ENCODE measurements at regions not wholly inside any gene's neighbourhood (a gene's known extent, or its start where the extent isn't known, plus 50 kb on each side); places are given as distances from the start of the nearest gene placed in this dataset.

DNA sequence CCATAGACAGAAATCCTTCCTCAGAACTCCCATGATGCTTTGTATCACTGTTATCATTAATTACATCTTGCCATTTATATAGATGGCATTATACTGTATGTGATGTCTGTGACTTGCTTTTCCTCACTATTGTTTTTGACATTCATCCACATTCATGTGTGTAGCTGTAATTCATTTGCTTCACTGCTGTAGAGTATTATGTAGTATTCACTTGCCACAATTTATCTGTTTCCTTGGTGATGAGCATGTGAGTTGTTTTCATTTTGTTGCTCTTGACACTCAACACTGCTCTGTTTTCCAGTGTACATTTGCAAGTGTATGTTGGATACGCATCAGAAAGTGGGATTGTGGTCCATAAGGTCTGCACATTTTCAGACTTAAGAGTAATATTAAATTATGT is 328.6 kb upstream of the C11orf87 start:
- TF ChIP-seq, protein P1, sequence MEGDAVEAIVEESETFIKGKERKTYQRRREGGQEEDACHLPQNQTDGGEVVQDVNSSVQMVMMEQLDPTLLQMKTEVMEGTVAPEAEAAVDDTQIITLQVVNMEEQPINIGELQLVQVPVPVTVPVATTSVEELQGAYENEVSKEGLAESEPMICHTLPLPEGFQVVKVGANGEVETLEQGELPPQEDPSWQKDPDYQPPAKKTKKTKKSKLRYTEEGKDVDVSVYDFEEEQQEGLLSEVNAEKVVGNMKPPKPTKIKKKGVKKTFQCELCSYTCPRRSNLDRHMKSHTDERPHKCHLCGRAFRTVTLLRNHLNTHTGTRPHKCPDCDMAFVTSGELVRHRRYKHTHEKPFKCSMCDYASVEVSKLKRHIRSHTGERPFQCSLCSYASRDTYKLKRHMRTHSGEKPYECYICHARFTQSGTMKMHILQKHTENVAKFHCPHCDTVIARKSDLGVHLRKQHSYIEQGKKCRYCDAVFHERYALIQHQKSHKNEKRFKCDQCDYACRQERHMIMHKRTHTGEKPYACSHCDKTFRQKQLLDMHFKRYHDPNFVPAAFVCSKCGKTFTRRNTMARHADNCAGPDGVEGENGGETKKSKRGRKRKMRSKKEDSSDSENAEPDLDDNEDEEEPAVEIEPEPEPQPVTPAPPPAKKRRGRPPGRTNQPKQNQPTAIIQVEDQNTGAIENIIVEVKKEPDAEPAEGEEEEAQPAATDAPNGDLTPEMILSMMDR (conservative IDR thresholded peaks at IDR 0.05; ENCODE audit: low read length): no peak
- TF ChIP-seq EZH2phosphoT487 (IDR thresholded peaks at IDR 0.05; ENCODE audit: borderline replicate concordance): no peak
